Gastroesophageal sphincter (tissue), 4 donors: ENCODE measurements at regions not wholly inside any gene's neighbourhood (a gene's known extent, or its start where the extent isn't known, plus 50 kb on each side); places are given as distances from the start of the nearest gene placed in this dataset.

ENCODE experiments used
- ATAC-seq: fragments of 150-250 bp; one replicate; pipeline ENCODE4 v1.9.1; 2016; ENCODE audit warnings: mild to moderate bottlenecking, moderate library complexity
- H3K27ac ChIP-seq, 4 donors: fragments of 200-600 bp; sonication (generic) in 3 of 4; 1 replicate in 3 of 4; 2 replicates in 1 of 4; pipeline ENCODE4 v1.5.1; 2016 to 2019
- H3K27me3 ChIP-seq: fragments of 200-600 bp; sonication (generic); one replicate; pipeline ENCODE4 v1.5.1; 2019
- H3K36me3 ChIP-seq, 2 donors: fragments of 200-600 bp; sonication (generic); one replicate each; pipeline ENCODE4 v1.5.1; 2019; ENCODE audit warnings: control low read depth in 1 of 2
- H3K4me1 ChIP-seq, 3 donors: fragments of 200-600 bp; sonication (generic); 1 replicate in 2 of 3; 2 replicates in 1 of 3; pipeline ENCODE4 v1.5.1; 2016 to 2019; ENCODE audit warnings: control low read depth in 2 of 3
- H3K4me3 ChIP-seq, 2 donors: fragments of 200-600 bp; sonication (generic); one replicate each; pipeline ENCODE4 v1.5.1; 2019; ENCODE audit warnings: mild to moderate bottlenecking in 1 of 2, moderate library complexity in 1 of 2
- H3K9me3 ChIP-seq, 3 donors: fragments of 200-600 bp; sonication (generic); one replicate each; pipeline ENCODE4 v1.5.1; 2017 to 2019; ENCODE audit warnings: control low read depth in 2 of 3
- EP300 ChIP-seq: sonication (generic); formaldehyde crosslinking; IDR thresholded peaks from one replicate; pipeline ENCODE4 v1.6.1; 2017; ENCODE audit warnings: antibody characterized with exemption, mild to moderate bottlenecking
- POLR2A ChIP-seq, 2 donors: fragments of 450-650 bp; IDR thresholded peaks; one replicate each; pipeline ENCODE4 v1.6.1; 2017; ENCODE audit warnings: antibody characterized with exemption in 2 of 2, mild to moderate bottlenecking in 2 of 2, moderate library complexity in 1 of 2
- POLR2AphosphoS5 ChIP-seq: sonication (generic); formaldehyde crosslinking; IDR thresholded peaks from one replicate; pipeline ENCODE4 v1.6.1; 2017; ENCODE audit warnings: antibody characterized with exemption
- WGBS, 2 donors: methylation state at CpG; one replicate each; pipeline ENCODE4 v1.1.5; 2018; ENCODE audit warnings: low coverage in 1 of 2; 5-methylcytosine and 5-hydroxymethylcytosine counted together
- TF ChIP-seq, protein P1 (sequence below), 4 experiments: fragments of 200-600 bp in 2 of 4; fragments of 450-650 bp in 2 of 4; sonication (generic) in 1 of 4; IDR thresholded peaks; one replicate each; pipeline ENCODE4 v1.5.1; 2017 to 2019; ENCODE audit warnings: antibody characterized with exemption in 4 of 4, mild to moderate bottlenecking in 2 of 4, moderate library complexity in 2 of 4

DNA sequence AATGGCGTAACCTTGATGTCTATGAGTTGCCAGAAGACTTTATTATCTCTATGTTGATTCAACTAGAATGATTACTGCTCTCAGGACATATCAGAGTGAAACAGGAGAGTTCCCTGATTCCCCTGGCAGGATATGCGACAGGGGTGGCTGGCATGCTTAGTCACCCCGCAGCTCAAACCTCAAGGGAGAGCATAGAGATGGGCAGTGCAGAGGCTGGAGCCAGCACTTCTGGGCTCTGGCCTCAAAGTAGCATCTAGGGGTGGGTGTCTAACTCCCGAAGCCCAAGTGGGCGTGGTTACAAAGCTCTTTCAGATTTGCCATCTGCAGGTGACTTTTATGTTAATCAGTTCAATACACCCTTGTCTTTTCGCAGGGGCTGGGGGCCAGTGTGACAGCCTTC lies 391.6 kb downstream of the ADCYAP1 start:
- Histone ChIP-seq H3K36me3 (no peaks in the 10 kb centered on the region), H3K27ac (no peak overlapping the region), H3K4me3 (no peak overlapping the region), H3K9me3 (no peaks in the 10 kb centered on the region), H3K4me1 (no peaks in the 10 kb centered on the region), H3K27me3 (no peaks in the 10 kb centered on the region)
- TF ChIP-seq EP300, result no peak
- no peak for TF ChIP-seq POLR2AphosphoS5
- TF ChIP-seq, protein P1, sequence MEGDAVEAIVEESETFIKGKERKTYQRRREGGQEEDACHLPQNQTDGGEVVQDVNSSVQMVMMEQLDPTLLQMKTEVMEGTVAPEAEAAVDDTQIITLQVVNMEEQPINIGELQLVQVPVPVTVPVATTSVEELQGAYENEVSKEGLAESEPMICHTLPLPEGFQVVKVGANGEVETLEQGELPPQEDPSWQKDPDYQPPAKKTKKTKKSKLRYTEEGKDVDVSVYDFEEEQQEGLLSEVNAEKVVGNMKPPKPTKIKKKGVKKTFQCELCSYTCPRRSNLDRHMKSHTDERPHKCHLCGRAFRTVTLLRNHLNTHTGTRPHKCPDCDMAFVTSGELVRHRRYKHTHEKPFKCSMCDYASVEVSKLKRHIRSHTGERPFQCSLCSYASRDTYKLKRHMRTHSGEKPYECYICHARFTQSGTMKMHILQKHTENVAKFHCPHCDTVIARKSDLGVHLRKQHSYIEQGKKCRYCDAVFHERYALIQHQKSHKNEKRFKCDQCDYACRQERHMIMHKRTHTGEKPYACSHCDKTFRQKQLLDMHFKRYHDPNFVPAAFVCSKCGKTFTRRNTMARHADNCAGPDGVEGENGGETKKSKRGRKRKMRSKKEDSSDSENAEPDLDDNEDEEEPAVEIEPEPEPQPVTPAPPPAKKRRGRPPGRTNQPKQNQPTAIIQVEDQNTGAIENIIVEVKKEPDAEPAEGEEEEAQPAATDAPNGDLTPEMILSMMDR (IDR thresholded peaks at IDR 0.05), result no peak
- no peak for TF ChIP-seq POLR2A (IDR thresholded peaks at IDR 0.05)
- 67 to 75% methylated on average over 4 of the region's 6 CpGs for WGBS, 2 donors
- no peak for ATAC-seq

DNA sequence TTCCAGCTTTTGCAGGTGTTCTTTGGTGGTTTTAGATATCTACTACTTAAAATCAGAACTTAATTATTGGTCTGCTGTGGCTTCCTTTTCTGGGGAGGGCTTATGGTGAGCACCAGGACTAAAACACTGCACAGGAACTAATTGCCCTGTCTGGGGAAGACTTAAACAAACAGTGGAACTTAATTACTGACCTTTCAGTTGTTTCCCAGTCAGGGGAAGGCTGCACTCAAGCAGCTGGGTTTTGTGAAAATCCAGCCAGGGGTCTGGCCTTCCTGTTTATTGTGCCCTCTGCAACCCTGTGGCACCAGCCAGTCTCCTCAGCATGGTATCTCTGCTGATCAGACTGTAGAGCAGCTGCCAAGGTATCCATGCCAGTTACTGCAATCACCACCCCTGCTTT lies 398.2 kb downstream of the ADCYAP1 start:
- Histone ChIP-seq H3K27me3 (no peaks in the 10 kb centered on the region), H3K4me3 (no peak overlapping the region), H3K4me1 (no peaks in the 10 kb centered on the region), H3K36me3 (no peaks in the 10 kb centered on the region), H3K9me3 (no peaks in the 10 kb centered on the region), H3K27ac (no peak overlapping the region)
- no peak for TF ChIP-seq POLR2A (IDR thresholded peaks at IDR 0.05)
- no peak for TF ChIP-seq EP300
- no peak for TF ChIP-seq POLR2AphosphoS5
- TF ChIP-seq, protein P1 (IDR thresholded peaks at IDR 0.05), result no peak
- ATAC-seq, result no peak

DNA sequence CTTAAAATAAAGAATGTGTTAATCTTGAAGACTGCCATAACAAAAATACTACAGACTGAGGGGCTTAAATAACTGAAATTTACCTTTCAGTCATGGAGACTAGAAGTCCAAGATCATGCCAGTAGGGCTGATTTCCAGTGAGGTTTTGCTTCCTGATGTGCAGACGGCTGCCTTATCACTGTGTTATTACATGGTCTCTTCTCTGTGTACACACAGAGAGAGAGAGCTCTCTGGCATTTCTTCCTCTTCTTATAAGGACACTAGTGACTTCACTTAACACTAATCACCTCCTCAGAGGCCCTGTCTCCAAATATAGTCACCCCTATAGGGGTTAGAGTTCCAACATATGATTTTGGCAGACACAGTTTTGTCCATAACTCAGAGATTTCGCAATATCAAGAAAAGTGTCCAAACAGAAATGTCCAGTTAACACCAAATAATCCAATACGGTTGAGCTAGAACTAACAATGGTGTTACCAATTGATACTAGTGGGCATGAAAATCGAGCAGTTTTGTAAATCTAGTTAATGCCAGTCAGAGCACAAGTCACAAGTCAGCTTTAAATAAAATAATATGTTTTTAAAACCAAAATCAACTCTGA lies 399.8 kb downstream of the ADCYAP1 start:
- no peak overlapping the region for H3K4me3 ChIP-seq
- H3K27me3 ChIP-seq, result no peaks in the 10 kb centered on the region
- no peaks in the 10 kb centered on the region for H3K4me1 ChIP-seq
- TF ChIP-seq POLR2AphosphoS5 (no peak), EP300 (no peak), POLR2A (IDR thresholded peaks at IDR 0.05) (no peak)
- TF ChIP-seq, protein P1 (IDR thresholded peaks at IDR 0.05), result no peak
- H3K9me3 ChIP-seq, result no peaks in the 10 kb centered on the region
- H3K27ac ChIP-seq, result no peak overlapping the region
- WGBS, 2 donors, result 49 to 55% methylated on average over 4 of the region's 4 CpGs
- ATAC-seq, result no peak
- H3K36me3 ChIP-seq, result no peaks in the 10 kb centered on the region

DNA sequence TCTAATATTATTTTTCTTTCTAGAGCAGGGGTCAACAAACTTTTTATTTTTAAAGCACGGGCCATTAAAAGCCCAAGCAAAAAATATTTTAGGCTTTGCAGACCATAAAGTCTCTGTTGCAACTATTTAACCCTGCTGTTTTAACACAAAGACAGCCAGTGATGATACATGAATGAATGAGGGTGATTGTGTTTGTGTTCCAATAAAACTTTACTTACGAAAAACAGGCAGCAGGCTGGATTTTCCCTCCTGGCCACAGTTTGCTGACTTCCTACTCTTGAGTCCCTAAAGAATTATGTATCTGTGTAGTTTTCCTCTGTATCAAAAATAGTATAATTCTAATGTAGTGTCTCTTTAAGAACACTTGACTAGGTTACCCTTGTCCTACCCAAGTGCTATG lies 402.0 kb downstream of the ADCYAP1 start:
- ATAC-seq, result no peak
- Histone ChIP-seq H3K4me1 (no peaks in the 10 kb centered on the region), H3K27me3 (no peaks in the 10 kb centered on the region), H3K9me3 (no peaks in the 10 kb centered on the region), H3K27ac (no peak overlapping the region), H3K4me3 (no peak overlapping the region), H3K36me3 (no peaks in the 10 kb centered on the region)
- TF ChIP-seq EP300 (no peak), POLR2A (IDR thresholded peaks at IDR 0.05) (no peak), POLR2AphosphoS5 (no peak)
- TF ChIP-seq, protein P1 (IDR thresholded peaks at IDR 0.05), result no peak
- 59 to 92% methylated on average over 2 of the region's 2 CpGs for WGBS, 2 donors

DNA sequence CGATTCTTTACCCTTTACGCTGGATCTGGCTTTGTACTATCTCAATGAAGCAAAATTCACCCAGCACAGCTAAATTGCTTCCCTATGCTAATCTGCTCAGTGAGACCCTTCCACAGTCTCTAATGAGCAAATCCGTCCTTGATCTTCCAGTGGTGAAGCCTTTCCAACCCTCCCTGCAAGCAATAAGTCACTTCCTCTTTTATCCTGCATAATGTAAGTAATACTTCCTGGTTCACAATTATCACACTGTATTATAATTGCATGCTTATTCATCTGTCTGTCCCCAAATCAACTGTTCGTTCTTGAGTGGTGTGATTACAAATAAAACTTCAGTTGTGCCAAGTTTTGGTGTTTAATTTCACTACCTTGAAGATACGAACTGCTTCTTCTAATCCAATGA lies 404.0 kb downstream of the ADCYAP1 start:
- TF ChIP-seq, protein P1 (IDR thresholded peaks at IDR 0.05), result no peak
- TF ChIP-seq EP300 (no peak), POLR2A (IDR thresholded peaks at IDR 0.05) (no peak), POLR2AphosphoS5 (no peak)
- 72% methylated on average over 5 of the region's 5 CpGs for WGBS, 2 donors

More for the DNA sequence above, 404.0 kb downstream of the ADCYAP1 start:
- ATAC-seq, result no peak
- Histone ChIP-seq H3K27me3 (no peaks in the 10 kb centered on the region), H3K27ac (no peak overlapping the region), H3K4me3 (no peak overlapping the region), H3K36me3 (no peaks in the 10 kb centered on the region), H3K4me1 (no peaks in the 10 kb centered on the region), H3K9me3 (no peaks in the 10 kb centered on the region)
